Liver (tissue), 8 donors: ENCODE measurements at regions not wholly inside any gene's neighbourhood (a gene's known extent, or its start where the extent isn't known, plus 50 kb on each side); places are given as distances from the start of the nearest gene placed in this dataset.
"Not testable (repeated sequence)": the region's sequence is repeated elsewhere in the genome, so short reads cannot be mapped to it uniquely, and the experiment has no call there.

ENCODE experiments used
- DNase-seq: peaks from one replicate; pipeline ENCODE4 v3.0.0-alpha.2; 2017; ENCODE audit warnings: low spot score
- H3K27ac ChIP-seq, 2 donors: one replicate each; pipeline ENCODE4 v1.7.0; 2013; ENCODE audit warnings: inconsistent platforms in 2 of 2, low read length in 2 of 2, control low read depth in 1 of 2, low read depth in 1 of 2, mild to moderate bottlenecking in 1 of 2
- H3K27me3 ChIP-seq, 4 donors: one replicate each; pipeline versions ENCODE4 v1.6.1 to v1.7.0; 2013; ENCODE audit warnings: low read length in 3 of 4, inconsistent platforms in 1 of 4, mild to moderate bottlenecking in 1 of 4, moderate library complexity in 1 of 4; ENCODE audit not compliant: control insufficient read depth in 4 of 4, insufficient read depth in 4 of 4
- H3K36me3 ChIP-seq, 4 donors: one replicate each; pipeline versions ENCODE4 v1.6.1 to v1.7.0; 2013; ENCODE audit warnings: low read length in 3 of 4, mild to moderate bottlenecking in 3 of 4, low read depth in 1 of 4, moderate library complexity in 1 of 4; ENCODE audit not compliant: control insufficient read depth in 4 of 4, insufficient read depth in 3 of 4
- H3K4me1 ChIP-seq, 4 donors: one replicate each; pipeline versions ENCODE4 v1.6.1 to v1.7.0; 2013; ENCODE audit warnings: low read length in 3 of 4, mild to moderate bottlenecking in 3 of 4, moderate library complexity in 1 of 4; ENCODE audit not compliant: control insufficient read depth in 4 of 4, insufficient read depth in 4 of 4
- H3K4me3 ChIP-seq, 3 donors: one replicate each; pipeline versions ENCODE4 v1.6.1 to v1.7.0; 2013; ENCODE audit warnings: low read length in 3 of 3, control low read depth in 1 of 3, low read depth in 1 of 3, mild to moderate bottlenecking in 1 of 3
- H3K9ac ChIP-seq, 2 donors: one replicate each; pipeline ENCODE4 v1.7.0; 2013; ENCODE audit warnings: low read length in 2 of 2, mild to moderate bottlenecking in 2 of 2, moderate library complexity in 2 of 2, control low read depth in 1 of 2, low read depth in 1 of 2
- H3K9me3 ChIP-seq, 4 donors: one replicate each; pipeline versions ENCODE4 v1.6.1 to v1.7.0; 2013; ENCODE audit warnings: low read length in 3 of 4; ENCODE audit not compliant: control insufficient read depth in 4 of 4
- CTCF ChIP-seq: fragments of 150-350 bp; IDR thresholded peaks from 2 replicates; pipeline ENCODE4 v1.5.1; 2017; ENCODE audit warnings: improper control_type of control experiment, low read depth, low read length; ENCODE audit not compliant: missing input control
- EGR1 ChIP-seq, 2 donors: IDR thresholded peaks; 2 replicates each; pipeline ENCODE4 v1.6.1; 2016 to 2018; ENCODE audit warnings: antibody characterized with exemption in 2 of 2, low read depth in 2 of 2
- FOXA2 ChIP-seq: IDR thresholded peaks from 2 replicates; pipeline ENCODE4 v1.6.1; 2016; ENCODE audit warnings: antibody characterized with exemption
- HNF4A ChIP-seq, 2 donors: conservative IDR thresholded peaks; 2 replicates each; pipeline ENCODE4 v1.6.1; 2016; ENCODE audit warnings: antibody characterized with exemption in 2 of 2, mild to moderate bottlenecking in 2 of 2
- JUND ChIP-seq, 2 donors: IDR thresholded peaks; 2 replicates each; pipeline ENCODE4 v1.6.1; 2016; ENCODE audit warnings: antibody characterized with exemption in 2 of 2
- NR2F2 ChIP-seq: IDR thresholded peaks from 2 replicates; pipeline ENCODE4 v1.6.1; 2016; ENCODE audit warnings: antibody characterized with exemption
- RAD21 ChIP-seq, 2 donors: IDR thresholded peaks; 2 replicates each; pipeline ENCODE4 v1.6.1; 2016; ENCODE audit warnings: antibody characterized with exemption in 2 of 2, mild to moderate bottlenecking in 2 of 2
- REST ChIP-seq: IDR thresholded peaks from 2 replicates; pipeline ENCODE4 v1.6.1; 2016; ENCODE audit warnings: antibody characterized with exemption, mild to moderate bottlenecking
- SP1 ChIP-seq: IDR thresholded peaks from 2 replicates; pipeline ENCODE4 v1.6.1; 2018; ENCODE audit warnings: antibody characterized with exemption, mild to moderate bottlenecking
- TAF1 ChIP-seq: conservative IDR thresholded peaks from 2 replicates; pipeline ENCODE4 v1.6.1; 2016; ENCODE audit warnings: antibody characterized with exemption, mild to moderate bottlenecking
- ZBTB33 ChIP-seq: IDR thresholded peaks from 2 replicates; pipeline ENCODE4 v1.6.1; 2016; ENCODE audit warnings: antibody characterized with exemption
- WGBS: extraction: QIAGEN DNeasy Blood & Tissue Kit; methylation state at CpG from one replicate; pipeline ENCODE4 v1.1.7; 2013; 5-methylcytosine and 5-hydroxymethylcytosine counted together
- donor health status: healthy.
- donor health status: healthy.
- donor health status: healthy.
- donor health status: healthy.
- donor health status: healthy.

GRCh38 chr14:57136669-57137328 is 131.9 kb downstream of the EXOC5 start:
- Histone ChIP-seq H3K27ac (no peak overlapping the region), H3K27me3 (peaks cover 0 to 6% (median 0%) of the 10 kb centered on the region in 4 donors), H3K9ac (no peak overlapping the region), H3K4me1 (no peaks in the 10 kb centered on the region), H3K36me3 (no peaks in the 10 kb centered on the region), H3K9me3 (no peaks in the 10 kb centered on the region), H3K4me3 (no peak overlapping the region)
- no peak for DNase-seq
- TF ChIP-seq FOXA2: no peak
- no peak for TF ChIP-seq NR2F2
- no peak for TF ChIP-seq HNF4A (conservative IDR thresholded peaks at IDR 0.05)
- no peak for TF ChIP-seq JUND (IDR thresholded peaks at IDR 0.05)
- TF ChIP-seq EGR1 (IDR thresholded peaks at IDR 0.05; ENCODE audit: low read depth in 2 of 2): no peak
- TF ChIP-seq ZBTB33: no peak
- no peak for TF ChIP-seq TAF1
- TF ChIP-seq SP1: no peak
- TF ChIP-seq REST: no peak
- TF ChIP-seq RAD21 (IDR thresholded peaks at IDR 0.05): no peak
- no peak for TF ChIP-seq CTCF
- 43% methylated on average over 10 of the region's 10 CpGs for WGBS

- not testable (repeated sequence) for H3K27me3 ChIP-seq, H3K27ac ChIP-seq, H3K4me1 ChIP-seq, H3K9ac ChIP-seq, H3K9me3 ChIP-seq, DNase-seq, H3K4me3 ChIP-seq, H3K36me3 ChIP-seq
- 86% methylated on average over 6 of the region's 6 CpGs for WGBS
Measured at GRCh38 chr14:57127809-57128208, 140.9 kb downstream of the EXOC5 start.
